ENCODE measurements at regions not wholly inside any gene's neighbourhood (a gene's known extent, or its start where the extent isn't known, plus 50 kb on each side); places are given as distances from the start of the nearest gene placed in this dataset.

DNA sequence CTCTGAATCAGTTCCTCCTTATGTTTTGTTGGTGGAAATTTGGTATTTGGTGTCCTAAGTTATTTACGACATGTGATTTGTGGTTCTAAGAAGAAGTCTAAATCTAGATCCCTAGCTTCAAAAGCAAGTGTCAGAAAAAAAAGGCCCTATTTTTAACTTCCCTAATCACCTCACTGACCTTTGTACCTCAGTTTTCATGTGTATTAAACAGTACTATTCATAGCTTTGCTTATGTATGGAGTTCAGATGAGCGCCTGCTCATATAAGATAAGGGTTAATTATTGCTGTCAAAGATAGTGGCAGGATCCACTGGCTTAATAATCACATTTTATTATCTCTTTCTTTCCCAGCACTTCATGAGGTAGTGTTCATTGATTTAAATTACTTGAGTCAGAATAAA, 318.2 kb downstream of the PARP8 start:
- Mint-ChIP-seq H3K9me3 (ENCODE audit: unreplicated experiment) (no peaks in the 10 kb centered on the region), H3K4me3 (ENCODE audit: unreplicated experiment) (no peak overlapping the region), H3K27ac (ENCODE audit: low read depth, unreplicated experiment) (no peak overlapping the region), H3K36me3 (ENCODE audit: insufficient read depth, unreplicated experiment) (no peaks in the 10 kb centered on the region), H3K27me3 (ENCODE audit: insufficient read depth, unreplicated experiment) (peaks cover 25% of the 10 kb centered on the region), H3K4me1 (ENCODE audit: insufficient read depth, unreplicated experiment) (no peaks in the 10 kb centered on the region)
- DNase-seq (ENCODE audit: unreplicated experiment), result no peak
- TF ChIP-seq CTCF (IDR thresholded peaks at IDR 0.05; ENCODE audit: unreplicated experiment), result no peak
- CTCF ChIA-PET, result interaction anchor here (1.6 to 4.4 kb wide), 2 partner anchors 21 to 26 kb away, joined by 3 to 16 read pairs; no protein-coding TSS in a partner anchor
- intact Hi-C loops (cut with micrococcal nuclease), result no loop called here
- POLR2A ChIA-PET, result no interaction called here
- BruUV-seq (replicated peaks), result no TSS peak

DNA sequence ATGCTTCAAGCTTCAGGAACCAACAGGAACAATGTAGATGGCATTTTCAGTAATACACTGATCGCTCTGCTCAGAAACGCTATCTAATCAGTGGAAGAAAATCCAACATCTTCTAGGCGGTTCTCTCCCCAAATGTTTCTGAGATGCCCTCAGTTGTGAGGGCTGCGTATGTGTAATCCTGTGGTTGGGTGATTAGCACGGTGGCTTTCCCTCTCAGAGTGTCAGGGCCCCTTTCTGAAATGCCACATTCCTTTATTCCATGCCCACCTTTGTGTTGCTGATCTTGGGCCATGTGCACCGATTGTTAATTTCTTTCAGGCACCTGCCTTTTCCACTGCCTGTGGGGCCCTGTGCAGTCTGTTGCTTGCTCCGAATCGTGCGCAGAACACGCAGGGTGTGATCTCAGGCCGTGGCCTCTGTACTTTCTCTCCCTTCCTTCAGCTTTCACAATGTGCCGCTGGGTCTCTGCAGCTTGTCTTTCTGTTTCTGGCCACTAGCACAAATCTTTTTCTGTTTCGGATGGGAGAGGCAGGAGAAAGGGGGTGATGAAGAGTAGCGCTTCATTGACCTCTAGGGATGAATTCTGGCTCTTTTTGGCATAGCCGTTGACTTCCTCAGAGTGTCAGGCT, 324.0 kb downstream of the PARP8 start:
- ChIA-PET CTCF (interaction anchor here (0.6 to 1.2 kb wide), 3 partner anchors 23 to 989 kb away, joined by 3 to 4 read pairs (median 4); no protein-coding TSS in a partner anchor), POLR2A (no interaction called here)
- no peak overlapping the region for H3K4me3 Mint-ChIP-seq (ENCODE audit: unreplicated experiment)
- TF ChIP-seq CTCF (IDR thresholded peaks at IDR 0.05; ENCODE audit: unreplicated experiment), result no peak
- no peaks in the 10 kb centered on the region for H3K4me1 Mint-ChIP-seq (ENCODE audit: insufficient read depth, unreplicated experiment)
- H3K9me3 Mint-ChIP-seq (ENCODE audit: unreplicated experiment), result no peaks in the 10 kb centered on the region
- no TSS peak for BruUV-seq (replicated peaks)
- intact Hi-C loops (cut with micrococcal nuclease), result no loop called here
- no peak for DNase-seq (ENCODE audit: unreplicated experiment)
- no peaks in the 10 kb centered on the region for H3K36me3 Mint-ChIP-seq (ENCODE audit: insufficient read depth, unreplicated experiment)
- no peak overlapping the region for H3K27ac Mint-ChIP-seq (ENCODE audit: low read depth, unreplicated experiment)
- peaks cover 34% of the 10 kb centered on the region for H3K27me3 Mint-ChIP-seq (ENCODE audit: insufficient read depth, unreplicated experiment)

- ChIA-PET POLR2A (no interaction called here), CTCF (interaction anchor here (0.5 to 1.1 kb wide), 5 partner anchors 10 to 1005 kb away, joined by 3 to 8 read pairs (median 3); no protein-coding TSS in a partner anchor)
- TF ChIP-seq CTCF (IDR thresholded peaks at IDR 0.05; ENCODE audit: unreplicated experiment), result no peak
- Mint-ChIP-seq H3K4me1 (ENCODE audit: insufficient read depth, unreplicated experiment) (no peaks in the 10 kb centered on the region), H3K27ac (ENCODE audit: low read depth, unreplicated experiment) (no peak overlapping the region), H3K4me3 (ENCODE audit: unreplicated experiment) (no peak overlapping the region), H3K36me3 (ENCODE audit: insufficient read depth, unreplicated experiment) (no peaks in the 10 kb centered on the region), H3K27me3 (ENCODE audit: insufficient read depth, unreplicated experiment) (peaks cover 78% of the 10 kb centered on the region), H3K9me3 (ENCODE audit: unreplicated experiment) (no peaks in the 10 kb centered on the region)
- intact Hi-C loops (cut with micrococcal nuclease), result no loop called here
- no peak for DNase-seq (ENCODE audit: unreplicated experiment)
- no TSS peak for BruUV-seq (replicated peaks)
Observed at GRCh38 chr5:50995285-50995942, 329.0 kb downstream of the PARP8 start.

DNA sequence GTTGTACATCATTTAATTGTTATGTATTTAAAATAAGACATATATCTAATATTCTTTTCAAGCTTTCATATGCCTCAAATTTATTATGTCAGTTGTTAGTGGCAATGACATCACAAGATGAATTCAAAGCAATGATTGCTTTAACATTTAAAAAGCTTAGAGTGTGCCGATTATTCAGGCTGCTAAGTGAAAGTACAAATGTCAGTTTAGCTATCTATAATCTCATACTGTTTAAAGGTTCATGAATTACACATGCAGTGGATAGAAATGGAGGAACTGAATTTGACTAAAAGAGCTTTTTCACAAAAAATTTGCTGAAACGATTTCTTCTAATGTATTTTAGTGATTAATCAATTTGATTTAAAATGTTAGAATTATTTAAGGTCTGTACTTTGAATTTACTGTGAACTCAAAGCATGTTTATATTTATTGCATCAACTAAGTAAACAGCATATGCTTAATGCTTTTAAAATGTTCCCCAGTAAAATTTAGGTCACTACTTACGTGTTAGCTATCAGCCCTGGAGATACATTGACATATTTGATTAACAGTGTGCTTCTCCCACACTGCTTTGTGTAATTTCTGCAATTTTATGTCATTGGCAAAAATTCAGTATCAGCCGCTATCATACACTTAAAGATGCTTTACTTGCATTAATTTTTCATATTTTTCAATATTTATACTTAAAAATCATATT, 334.9 kb downstream of the PARP8 start:
- H3K4me1 Mint-ChIP-seq (ENCODE audit: insufficient read depth, unreplicated experiment), result no peaks in the 10 kb centered on the region
- no peak for DNase-seq (ENCODE audit: unreplicated experiment)
- no peak overlapping the region for H3K4me3 Mint-ChIP-seq (ENCODE audit: unreplicated experiment)
- BruUV-seq (replicated peaks), result no TSS peak
- H3K9me3 Mint-ChIP-seq (ENCODE audit: unreplicated experiment), result no peaks in the 10 kb centered on the region
- peaks cover 81% of the 10 kb centered on the region for H3K27me3 Mint-ChIP-seq (ENCODE audit: insufficient read depth, unreplicated experiment)
- no peaks in the 10 kb centered on the region for H3K36me3 Mint-ChIP-seq (ENCODE audit: insufficient read depth, unreplicated experiment)
- TF ChIP-seq CTCF (IDR thresholded peaks at IDR 0.05; ENCODE audit: unreplicated experiment), result no peak
- no peak overlapping the region for H3K27ac Mint-ChIP-seq (ENCODE audit: low read depth, unreplicated experiment)
- ChIA-PET POLR2A (no interaction called here), CTCF (interaction anchor here (2.4 kb wide), 1 partner anchor 38 kb away, joined by 12 read pairs; no protein-coding TSS in a partner anchor)
- intact Hi-C loops (cut with micrococcal nuclease), result no loop called here

Data from MCF 10A (cell line).